ENCODE measurements at regions not wholly inside any gene's neighbourhood (a gene's known extent, or its start where the extent isn't known, plus 50 kb on each side); places are given as distances from the start of the nearest gene placed in this dataset.

DNA sequence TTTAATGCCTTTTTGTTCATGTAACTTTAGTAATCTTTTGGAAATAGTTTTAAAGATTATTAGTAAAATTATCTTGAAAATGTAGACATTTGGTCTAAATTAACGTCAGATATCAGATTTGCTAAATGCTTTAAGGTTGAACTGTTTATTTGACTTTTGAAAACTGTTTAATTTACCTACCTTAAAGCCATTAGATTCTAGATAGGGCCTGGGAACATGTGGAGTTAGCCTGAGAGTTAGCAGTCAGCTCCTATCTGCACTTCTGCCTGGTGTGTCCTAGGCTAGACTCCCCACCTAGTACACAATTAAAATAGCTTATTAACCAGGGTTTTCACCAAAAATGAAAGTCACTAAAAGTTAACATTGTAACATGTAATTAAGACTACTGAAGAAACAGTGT lies 53.7 kb upstream of the CFAP20DC start:
- Histone ChIP-seq H3K4me1 (no peaks in the 10 kb centered on the region), H3K27me3 (peaks cover 0 to 5% (median 0%) of the 10 kb centered on the region in 4 donors), H3K9me3 (peaks cover 0 to 3% (median 0%) of the 10 kb centered on the region in 4 donors), H3K36me3 (no peaks in the 10 kb centered on the region), H3K27ac (replicated peaks in 1 of 4) (no peak overlapping the region), H3K4me3 (no peak overlapping the region)
- DNase-seq (ENCODE audit: extremely low spot score): no peak
- intact Hi-C loops (cut with DNase I): no loop called here
- TF ChIP-seq, protein P1, sequence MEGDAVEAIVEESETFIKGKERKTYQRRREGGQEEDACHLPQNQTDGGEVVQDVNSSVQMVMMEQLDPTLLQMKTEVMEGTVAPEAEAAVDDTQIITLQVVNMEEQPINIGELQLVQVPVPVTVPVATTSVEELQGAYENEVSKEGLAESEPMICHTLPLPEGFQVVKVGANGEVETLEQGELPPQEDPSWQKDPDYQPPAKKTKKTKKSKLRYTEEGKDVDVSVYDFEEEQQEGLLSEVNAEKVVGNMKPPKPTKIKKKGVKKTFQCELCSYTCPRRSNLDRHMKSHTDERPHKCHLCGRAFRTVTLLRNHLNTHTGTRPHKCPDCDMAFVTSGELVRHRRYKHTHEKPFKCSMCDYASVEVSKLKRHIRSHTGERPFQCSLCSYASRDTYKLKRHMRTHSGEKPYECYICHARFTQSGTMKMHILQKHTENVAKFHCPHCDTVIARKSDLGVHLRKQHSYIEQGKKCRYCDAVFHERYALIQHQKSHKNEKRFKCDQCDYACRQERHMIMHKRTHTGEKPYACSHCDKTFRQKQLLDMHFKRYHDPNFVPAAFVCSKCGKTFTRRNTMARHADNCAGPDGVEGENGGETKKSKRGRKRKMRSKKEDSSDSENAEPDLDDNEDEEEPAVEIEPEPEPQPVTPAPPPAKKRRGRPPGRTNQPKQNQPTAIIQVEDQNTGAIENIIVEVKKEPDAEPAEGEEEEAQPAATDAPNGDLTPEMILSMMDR (IDR thresholded peaks at IDR 0.05): no peak
- TF ChIP-seq POLR2A (IDR thresholded peaks at IDR 0.05; ENCODE audit: low read depth) (no peak), POLR2AphosphoS5 (IDR thresholded peaks at IDR 0.05) (no peak)
- 68% methylated on average over 1 of the region's 1 CpG for WGBS

DNA sequence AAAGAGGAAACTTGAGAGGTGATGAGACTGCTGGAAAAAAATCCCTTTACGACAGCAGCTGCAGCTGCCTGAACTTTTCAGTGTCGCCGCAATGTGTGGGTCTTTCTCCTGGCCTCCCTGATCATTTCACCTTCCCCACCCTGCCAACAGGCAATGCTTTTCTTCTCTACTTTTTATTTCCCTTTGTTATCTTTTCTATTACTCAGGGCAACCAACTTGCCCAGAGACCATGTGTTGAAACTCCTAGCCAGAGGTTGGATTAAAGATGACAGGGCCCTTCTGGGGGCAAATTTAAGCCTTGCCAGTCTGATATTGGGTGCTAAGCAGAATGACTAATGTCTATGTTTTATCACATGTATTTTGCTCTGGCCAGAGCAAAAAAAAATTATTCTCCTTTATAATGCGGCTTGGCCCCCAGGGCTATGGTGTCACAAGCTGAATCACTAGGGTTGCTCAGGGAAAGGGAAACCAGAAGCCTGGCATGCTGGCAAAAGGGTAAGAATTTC lies 51.5 kb upstream of the CFAP20DC start:
- Histone ChIP-seq H3K27ac (replicated peaks in 1 of 4) (no peak overlapping the region), H3K4me3 (no peak overlapping the region), H3K4me1 (no peaks in the 10 kb centered on the region), H3K36me3 (no peaks in the 10 kb centered on the region), H3K27me3 (peaks cover 0 to 5% (median 0%) of the 10 kb centered on the region in 4 donors), H3K9me3 (peaks cover 0 to 8% (median 3%) of the 10 kb centered on the region in 4 donors)
- no peak for DNase-seq (ENCODE audit: extremely low spot score)
- TF ChIP-seq POLR2AphosphoS5 (IDR thresholded peaks at IDR 0.05): no peak
- TF ChIP-seq POLR2A (IDR thresholded peaks at IDR 0.05; ENCODE audit: low read depth): no peak
- TF ChIP-seq, protein P1 (IDR thresholded peaks at IDR 0.05): no peak
- no peak for TF ChIP-seq EP300 (IDR thresholded peaks at IDR 0.05)
- intact Hi-C loops (cut with DNase I): no loop called here
- WGBS: 90% methylated on average over 4 of the region's 4 CpGs

Small RNA genes lying in the stretch of these regions (small RNA-seq; reads per million reads assigned to genes)
- 0 reads per million in 3 donors for gene RF00017
